UCSD-AML1 (cell line): ENCODE measurements at regions not wholly inside any gene's neighbourhood (a gene's known extent, or its start where the extent isn't known, plus 50 kb on each side); places are given as distances from the start of the nearest gene placed in this dataset.

ENCODE experiments used
- DNase-seq: peaks from one replicate; lab custom pipeline; 2025; ENCODE audit not compliant: unreplicated experiment; lab: John Stamatoyannopoulos, UW

GRCh38 chr3:189041482-189042090, 130.2 kb upstream of the TPRG1 start:
- DNase-seq = peak; percentile 23

- DNase-seq = no peak
Observed at GRCh38 chr3:189042832-189043231, 128.9 kb upstream of the TPRG1 start.

GRCh38 chr3:189049458-189050236, 122.1 kb upstream of the TPRG1 start:
- peak; percentile 14 for DNase-seq

- DNase-seq = no peak
Observed at GRCh38 chr3:189053322-189053721, 118.4 kb upstream of the TPRG1 start.

GRCh38 chr3:189056646-189057335, 115.0 kb upstream of the TPRG1 start:
- no peak for DNase-seq

GRCh38 chr3:189057369-189057768, 114.4 kb upstream of the TPRG1 start:
- no peak for DNase-seq

GRCh38 chr3:189058071-189058470, 113.7 kb upstream of the TPRG1 start:
- no peak for DNase-seq

GRCh38 chr3:189070965-189071364, 100.8 kb upstream of the TPRG1 start:
- no peak for DNase-seq

GRCh38 chr3:189071446-189071845, 100.3 kb upstream of the TPRG1 start:
- DNase-seq = no peak

- DNase-seq = no peak
Observed at GRCh38 chr3:189076449-189076848, 95.3 kb upstream of the TPRG1 start.

- no peak for DNase-seq
Observed at GRCh38 chr3:189080745-189081144, 91.0 kb upstream of the TPRG1 start.

- DNase-seq = no peak
Observed at GRCh38 chr3:189082666-189083427, 88.9 kb upstream of the TPRG1 start.

- DNase-seq = no peak
Observed at GRCh38 chr3:189084620-189085019, 87.2 kb upstream of the TPRG1 start.

GRCh38 chr3:189092547-189092946, 79.2 kb upstream of the TPRG1 start:
- no peak for DNase-seq

GRCh38 chr3:189094539-189094938, 77.2 kb upstream of the TPRG1 start:
- no peak for DNase-seq

GRCh38 chr3:189096092-189096491, 75.7 kb upstream of the TPRG1 start:
- no peak for DNase-seq

GRCh38 chr3:189099031-189099471, 72.7 kb upstream of the TPRG1 start:
- DNase-seq = no peak

- no peak for DNase-seq
Observed at GRCh38 chr3:189099505-189100290, 72.1 kb upstream of the TPRG1 start.

- DNase-seq = no peak
Observed at GRCh38 chr3:189100866-189101265, 70.9 kb upstream of the TPRG1 start.

GRCh38 chr3:189101594-189101993, 70.2 kb upstream of the TPRG1 start:
- DNase-seq = no peak

GRCh38 chr3:189103208-189103607, 68.6 kb upstream of the TPRG1 start:
- no peak for DNase-seq
